ENCODE measurements at regions not wholly inside any gene's neighbourhood (a gene's known extent, or its start where the extent isn't known, plus 50 kb on each side); places are given as distances from the start of the nearest gene placed in this dataset.
"Not testable (repeated sequence)": the region's sequence is repeated elsewhere in the genome, so short reads cannot be mapped to it uniquely, and the experiment has no call there.

- DNase-seq = no peak
- H3K27me3 Mint-ChIP-seq = peaks cover 22% of the 10 kb centered on the region
- H3K9me3 Mint-ChIP-seq = no peaks in the 10 kb centered on the region
- no peak overlapping the region for H3K4me3 Mint-ChIP-seq
- no peak overlapping the region for H3K27ac Mint-ChIP-seq
- no peaks in the 10 kb centered on the region for H3K36me3 Mint-ChIP-seq (ENCODE audit: low read depth)
- H3K4me1 Mint-ChIP-seq (ENCODE audit: low read depth) = no peaks in the 10 kb centered on the region
Measured at GRCh38 chr10:62475551-62475950, 101.4 kb downstream of the ZNF365 start.

GRCh38 chr10:62479523-62479922 is 105.4 kb downstream of the ZNF365 start:
- no peak overlapping the region for H3K27ac Mint-ChIP-seq
- no peak overlapping the region for H3K4me3 Mint-ChIP-seq
- H3K9me3 Mint-ChIP-seq = peaks cover 2% of the 10 kb centered on the region
- peaks cover 10% of the 10 kb centered on the region for H3K27me3 Mint-ChIP-seq
- H3K36me3 Mint-ChIP-seq (ENCODE audit: low read depth) = no peaks in the 10 kb centered on the region
- H3K4me1 Mint-ChIP-seq (ENCODE audit: low read depth) = no peaks in the 10 kb centered on the region
- no peak for DNase-seq

- no peaks in the 10 kb centered on the region for H3K4me1 Mint-ChIP-seq (ENCODE audit: low read depth)
- no peak overlapping the region for H3K4me3 Mint-ChIP-seq
- peaks cover 2% of the 10 kb centered on the region for H3K9me3 Mint-ChIP-seq
- H3K36me3 Mint-ChIP-seq (ENCODE audit: low read depth) = no peaks in the 10 kb centered on the region
- peaks cover 5% of the 10 kb centered on the region for H3K27me3 Mint-ChIP-seq
- H3K27ac Mint-ChIP-seq = no peak overlapping the region
- DNase-seq = no peak
Measured at GRCh38 chr10:62480196-62480595, 106.0 kb downstream of the ZNF365 start.

DNA sequence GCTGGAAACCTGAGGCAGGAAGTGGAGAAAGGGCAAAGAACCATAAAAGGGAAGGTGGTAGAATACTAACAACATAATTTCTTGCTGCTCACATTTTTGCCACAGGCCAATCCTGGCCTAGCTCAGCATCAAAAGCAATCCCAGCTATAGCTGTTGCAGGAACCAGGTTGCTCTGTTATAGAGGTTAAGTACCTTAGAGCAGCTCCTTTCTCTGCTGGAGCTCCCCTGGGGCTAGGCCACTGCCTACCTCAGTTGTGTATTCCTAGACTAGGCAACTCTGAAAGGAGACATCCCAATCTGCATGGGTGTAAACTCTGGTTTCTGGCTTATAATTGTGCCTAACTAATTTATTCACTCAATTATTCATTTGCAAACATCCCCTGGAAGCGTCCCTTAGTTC is 108.4 kb downstream of the ZNF365 start:
- Mint-ChIP-seq H3K4me1 (ENCODE audit: low read depth) (no peaks in the 10 kb centered on the region), H3K4me3 (no peak overlapping the region), H3K27ac (no peak overlapping the region), H3K9me3 (peaks cover 2% of the 10 kb centered on the region), H3K27me3 (peaks cover 8% of the 10 kb centered on the region), H3K36me3 (ENCODE audit: low read depth) (no peaks in the 10 kb centered on the region)
- no peak for DNase-seq

DNA sequence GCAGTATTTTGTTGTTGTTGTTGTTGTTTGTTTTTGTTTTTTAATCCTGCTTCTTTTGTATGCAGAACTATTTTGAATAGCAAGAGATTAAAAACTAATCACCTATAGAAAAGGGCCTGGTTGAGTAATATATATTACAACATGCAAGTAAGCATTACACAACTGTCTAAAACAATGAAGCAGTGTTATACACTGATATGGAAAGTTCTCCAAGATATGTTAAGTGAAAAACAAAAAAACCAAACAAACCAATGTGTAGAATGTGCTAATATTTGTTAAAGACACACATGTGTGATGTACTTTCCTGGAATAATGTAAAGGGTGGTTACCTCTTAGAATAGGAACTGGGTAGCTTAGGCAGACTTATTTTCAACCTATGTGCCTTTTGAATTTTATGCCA is 117.4 kb downstream of the ZNF365 start:
- H3K27ac Mint-ChIP-seq = no peak overlapping the region
- no peaks in the 10 kb centered on the region for H3K9me3 Mint-ChIP-seq
- H3K4me3 Mint-ChIP-seq = no peak overlapping the region
- no peak for DNase-seq
- no peaks in the 10 kb centered on the region for H3K4me1 Mint-ChIP-seq (ENCODE audit: low read depth)
- no peaks in the 10 kb centered on the region for H3K36me3 Mint-ChIP-seq (ENCODE audit: low read depth)
- H3K27me3 Mint-ChIP-seq = no peaks in the 10 kb centered on the region

GRCh38 chr10:62492012-62492869 is 118.1 kb downstream of the ZNF365 start:
- Mint-ChIP-seq H3K4me3 (no peak overlapping the region), H3K27me3 (peaks cover 3% of the 10 kb centered on the region), H3K9me3 (no peaks in the 10 kb centered on the region), H3K36me3 (ENCODE audit: low read depth) (no peaks in the 10 kb centered on the region), H3K27ac (no peak overlapping the region), H3K4me1 (ENCODE audit: low read depth) (no peaks in the 10 kb centered on the region)
- no peak for DNase-seq

GRCh38 chr10:62492870-62493180 is 118.7 kb downstream of the ZNF365 start:
- Mint-ChIP-seq H3K4me3 (no peak overlapping the region), H3K27ac (no peak overlapping the region), H3K36me3 (ENCODE audit: low read depth) (no peaks in the 10 kb centered on the region), H3K4me1 (ENCODE audit: low read depth) (no peaks in the 10 kb centered on the region), H3K27me3 (peaks cover 3% of the 10 kb centered on the region), H3K9me3 (no peaks in the 10 kb centered on the region)
- no peak for DNase-seq

DNA sequence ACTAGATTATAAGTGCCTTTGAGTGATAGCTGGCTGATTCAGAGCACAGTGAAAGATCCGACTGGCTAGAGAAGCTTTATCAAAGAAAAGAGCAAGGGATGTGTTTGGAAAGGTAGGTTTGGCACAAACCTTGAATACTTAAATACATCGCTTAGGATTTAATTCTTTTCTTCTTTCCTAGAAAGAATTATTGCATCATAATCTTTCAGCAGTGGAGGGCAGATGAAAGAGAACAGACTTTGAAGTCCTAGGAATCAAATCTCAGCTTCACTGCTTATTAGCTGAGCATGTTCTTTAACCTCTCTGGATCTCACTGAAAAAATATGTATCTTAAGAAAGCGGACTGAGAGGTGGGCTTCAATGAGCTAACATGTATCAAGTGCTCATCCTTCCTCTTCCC is 122.8 kb downstream of the ZNF365 start:
- Mint-ChIP-seq H3K36me3 (ENCODE audit: low read depth) (no peaks in the 10 kb centered on the region), H3K27ac (no peak overlapping the region), H3K4me3 (no peak overlapping the region), H3K27me3 (peaks cover 5% of the 10 kb centered on the region), H3K4me1 (ENCODE audit: low read depth) (no peaks in the 10 kb centered on the region), H3K9me3 (no peaks in the 10 kb centered on the region)
- no peak for DNase-seq

- Mint-ChIP-seq H3K4me1 (ENCODE audit: low read depth) (no peaks in the 10 kb centered on the region), H3K9me3 (no peaks in the 10 kb centered on the region), H3K36me3 (ENCODE audit: low read depth) (no peaks in the 10 kb centered on the region), H3K27me3 (peaks cover 5% of the 10 kb centered on the region), H3K4me3 (no peak overlapping the region), H3K27ac (no peak overlapping the region)
- DNase-seq = no peak
Measured at GRCh38 chr10:62498271-62498670, 124.1 kb downstream of the ZNF365 start.

DNA sequence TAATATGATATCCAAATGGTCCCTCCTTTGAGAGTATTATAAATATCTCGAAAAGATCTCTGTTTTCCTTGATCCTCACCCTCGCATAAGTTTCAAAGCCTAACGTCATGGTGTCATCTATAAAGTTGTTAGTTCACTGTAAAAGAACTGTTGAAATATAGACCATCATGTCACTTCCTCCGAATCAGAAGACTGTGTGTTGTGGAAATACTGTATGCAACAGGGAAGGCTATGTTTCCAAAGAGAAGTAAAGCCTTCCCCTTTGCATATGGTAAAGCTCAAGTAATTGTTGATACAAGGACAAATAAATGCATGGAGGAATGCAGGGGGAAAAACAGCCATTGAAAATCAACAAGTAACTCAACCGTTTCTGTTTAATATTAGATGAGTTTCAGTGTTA is 125.9 kb downstream of the ZNF365 start:
- not testable (repeated sequence) for H3K4me3 Mint-ChIP-seq; H3K9me3 Mint-ChIP-seq; H3K36me3 Mint-ChIP-seq (ENCODE audit: low read depth); H3K27ac Mint-ChIP-seq; H3K27me3 Mint-ChIP-seq; H3K4me1 Mint-ChIP-seq (ENCODE audit: low read depth); DNase-seq

GRCh38 chr10:62501547-62501946 is 127.4 kb downstream of the ZNF365 start:
- Mint-ChIP-seq H3K4me3 (no peak overlapping the region), H3K27me3 (peaks cover 5% of the 10 kb centered on the region), H3K4me1 (ENCODE audit: low read depth) (no peaks in the 10 kb centered on the region), H3K36me3 (ENCODE audit: low read depth) (no peaks in the 10 kb centered on the region), H3K9me3 (no peaks in the 10 kb centered on the region), H3K27ac (no peak overlapping the region)
- DNase-seq = no peak

- H3K27me3 Mint-ChIP-seq = peaks cover 2% of the 10 kb centered on the region
- H3K36me3 Mint-ChIP-seq (ENCODE audit: low read depth) = no peaks in the 10 kb centered on the region
- no peaks in the 10 kb centered on the region for H3K9me3 Mint-ChIP-seq
- H3K4me1 Mint-ChIP-seq (ENCODE audit: low read depth) = no peaks in the 10 kb centered on the region
- H3K4me3 Mint-ChIP-seq = no peak overlapping the region
- DNase-seq = no peak
- H3K27ac Mint-ChIP-seq = no peak overlapping the region
Measured at GRCh38 chr10:62502995-62503613, 128.9 kb downstream of the ZNF365 start.

DNA sequence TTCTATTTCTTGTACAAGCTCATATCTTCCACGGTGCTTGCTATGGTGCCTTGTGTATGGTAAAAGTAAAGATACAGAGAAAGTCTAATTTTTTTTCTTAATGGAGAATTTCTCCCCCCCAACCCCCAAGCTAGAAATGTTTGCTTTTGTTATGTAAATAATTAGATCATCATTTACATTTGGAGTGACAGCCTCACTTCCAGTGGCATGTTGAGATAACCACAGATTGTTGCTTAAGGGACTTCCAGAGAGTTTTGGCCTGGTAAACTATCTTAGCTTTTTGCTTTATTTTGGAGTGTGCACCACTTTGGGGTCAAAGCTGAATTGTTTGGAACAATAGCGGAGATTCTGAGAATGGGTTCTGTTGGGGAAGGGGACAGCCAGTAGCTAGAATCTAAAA is 129.7 kb downstream of the ZNF365 start:
- no peak for DNase-seq
- no peak overlapping the region for H3K27ac Mint-ChIP-seq
- no peaks in the 10 kb centered on the region for H3K4me1 Mint-ChIP-seq (ENCODE audit: low read depth)
- H3K4me3 Mint-ChIP-seq = no peak overlapping the region
- no peaks in the 10 kb centered on the region for H3K36me3 Mint-ChIP-seq (ENCODE audit: low read depth)
- no peaks in the 10 kb centered on the region for H3K9me3 Mint-ChIP-seq
- no peaks in the 10 kb centered on the region for H3K27me3 Mint-ChIP-seq

DNA sequence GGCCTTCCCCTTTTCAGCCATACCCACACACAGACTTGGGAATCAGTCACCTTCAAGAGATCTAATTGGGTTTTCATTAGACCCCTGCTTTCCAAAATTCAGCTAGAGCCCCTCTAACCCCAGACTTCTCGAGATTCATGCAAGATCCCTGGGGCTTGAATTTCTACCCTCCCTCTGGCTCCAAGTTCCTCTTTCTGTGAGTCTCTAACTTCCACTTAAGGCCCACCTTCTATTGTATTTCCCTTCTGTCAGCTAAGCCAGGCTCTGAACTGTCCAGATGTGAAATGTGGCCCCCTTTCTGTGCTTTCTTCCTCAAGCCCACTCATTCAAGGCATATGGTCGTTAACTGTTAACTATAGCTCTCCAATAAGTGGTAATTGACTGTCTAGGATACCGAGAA is 132.2 kb downstream of the ZNF365 start:
- no peak for DNase-seq
- Mint-ChIP-seq H3K4me3 (no peak overlapping the region), H3K36me3 (ENCODE audit: low read depth) (no peaks in the 10 kb centered on the region), H3K27me3 (no peaks in the 10 kb centered on the region), H3K27ac (no peak overlapping the region), H3K9me3 (no peaks in the 10 kb centered on the region), H3K4me1 (ENCODE audit: low read depth) (no peaks in the 10 kb centered on the region)

DNA sequence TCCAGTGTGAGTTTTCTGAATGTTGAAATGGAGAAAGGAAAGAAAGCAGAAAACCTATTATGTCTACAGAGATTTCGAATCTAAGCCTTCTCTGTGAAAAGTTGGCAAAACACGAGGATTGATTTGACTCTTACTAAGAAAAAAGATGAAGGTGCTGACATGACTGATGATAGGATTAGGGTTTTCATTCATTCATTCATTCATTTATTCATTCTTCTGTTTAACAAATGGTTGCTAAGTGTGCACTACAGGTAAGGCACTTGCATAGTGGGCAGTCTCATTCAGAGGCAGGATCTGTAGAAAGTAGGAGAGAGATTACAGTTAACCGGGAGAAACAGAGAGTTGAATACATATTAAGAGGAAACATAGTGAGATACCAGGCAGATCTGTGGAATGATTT is 137.1 kb downstream of the ZNF365 start:
- Mint-ChIP-seq H3K4me1 (ENCODE audit: low read depth) (peaks cover 3% of the 10 kb centered on the region), H3K9me3 (no peaks in the 10 kb centered on the region), H3K27me3 (peaks cover 4% of the 10 kb centered on the region), H3K4me3 (no peak overlapping the region), H3K27ac (no peak overlapping the region), H3K36me3 (ENCODE audit: low read depth) (no peaks in the 10 kb centered on the region)
- no peak for DNase-seq

Measured in activated T-cell treated with anti-CD3 and anti-CD28 coated beads, Interleukin-2, amount 50 U/mL, for 24 hours (primary cell).